EH (cell line): ENCODE measurements at regions not wholly inside any gene's neighbourhood (a gene's known extent, or its start where the extent isn't known, plus 50 kb on each side); places are given as distances from the start of the nearest gene placed in this dataset.
A peak's percentile ranks its signal among the peaks of the same experiment; 100 is the strongest.
"Not testable (repeated sequence)": the region's sequence is repeated elsewhere in the genome, so short reads cannot be mapped to it uniquely, and the experiment has no call there.

ENCODE experiments used
- DNase-seq: peaks from one replicate; pipeline ENCODE4 v3.0.0-alpha.2; 2015; ENCODE audit warnings: low read depth

- DNase-seq = peak; percentile 25
Observed at GRCh38 chr4:138113819-138114400, 128.2 kb downstream of the SLC7A11 start.

- not testable (repeated sequence) for DNase-seq
Observed at GRCh38 chr4:138112890-138113289, 129.3 kb downstream of the SLC7A11 start.

GRCh38 chr4:138112389-138112788, 129.8 kb downstream of the SLC7A11 start:
- no peak for DNase-seq

GRCh38 chr4:138111462-138112000, 130.6 kb downstream of the SLC7A11 start:
- DNase-seq = peak; percentile 56

- peak; percentile 11 for DNase-seq
Observed at GRCh38 chr4:138110815-138111214, 131.3 kb downstream of the SLC7A11 start.

- DNase-seq = no peak
Observed at GRCh38 chr4:138107023-138107422, 135.1 kb downstream of the SLC7A11 start.

- no peak for DNase-seq
Observed at GRCh38 chr4:138105331-138105730, 136.8 kb downstream of the SLC7A11 start.

GRCh38 chr4:138104284-138104680, 137.9 kb downstream of the SLC7A11 start:
- DNase-seq = no peak

GRCh38 chr4:138103597-138104283, 138.4 kb downstream of the SLC7A11 start:
- DNase-seq = no peak

GRCh38 chr4:138099385-138099784, 142.8 kb downstream of the SLC7A11 start:
- no peak for DNase-seq

GRCh38 chr4:138097912-138098600, 144.1 kb downstream of the SLC7A11 start:
- DNase-seq = no peak

GRCh38 chr4:138096384-138097062, 145.6 kb downstream of the SLC7A11 start:
- DNase-seq = no peak

GRCh38 chr4:138095378-138095777, 146.8 kb downstream of the SLC7A11 start:
- DNase-seq = no peak

GRCh38 chr4:138092060-138092459, 150.1 kb downstream of the SLC7A11 start:
- no peak for DNase-seq

- DNase-seq = no peak
Observed at GRCh38 chr4:138090918-138091676, 151.1 kb downstream of the SLC7A11 start.

- DNase-seq = peak; percentile 86
Observed at GRCh38 chr4:138090150-138090917, 151.8 kb downstream of the SLC7A11 start.

GRCh38 chr4:138088449-138089208, 153.5 kb downstream of the SLC7A11 start:
- DNase-seq = no peak

GRCh38 chr4:138087066-138087719, 155.0 kb downstream of the SLC7A11 start:
- no peak for DNase-seq

- DNase-seq = peak; percentile 45
Observed at GRCh38 chr4:138086611-138087041, 155.5 kb downstream of the SLC7A11 start.
